ENCODE measurements at regions not wholly inside any gene's neighbourhood (a gene's known extent, or its start where the extent isn't known, plus 50 kb on each side); places are given as distances from the start of the nearest gene placed in this dataset.

- no peak for TF ChIP-seq TAF1 (IDR thresholded peaks at IDR 0.05; ENCODE audit: borderline replicate concordance, insufficient read depth, low read length)
- TF ChIP-seq, protein P1, sequence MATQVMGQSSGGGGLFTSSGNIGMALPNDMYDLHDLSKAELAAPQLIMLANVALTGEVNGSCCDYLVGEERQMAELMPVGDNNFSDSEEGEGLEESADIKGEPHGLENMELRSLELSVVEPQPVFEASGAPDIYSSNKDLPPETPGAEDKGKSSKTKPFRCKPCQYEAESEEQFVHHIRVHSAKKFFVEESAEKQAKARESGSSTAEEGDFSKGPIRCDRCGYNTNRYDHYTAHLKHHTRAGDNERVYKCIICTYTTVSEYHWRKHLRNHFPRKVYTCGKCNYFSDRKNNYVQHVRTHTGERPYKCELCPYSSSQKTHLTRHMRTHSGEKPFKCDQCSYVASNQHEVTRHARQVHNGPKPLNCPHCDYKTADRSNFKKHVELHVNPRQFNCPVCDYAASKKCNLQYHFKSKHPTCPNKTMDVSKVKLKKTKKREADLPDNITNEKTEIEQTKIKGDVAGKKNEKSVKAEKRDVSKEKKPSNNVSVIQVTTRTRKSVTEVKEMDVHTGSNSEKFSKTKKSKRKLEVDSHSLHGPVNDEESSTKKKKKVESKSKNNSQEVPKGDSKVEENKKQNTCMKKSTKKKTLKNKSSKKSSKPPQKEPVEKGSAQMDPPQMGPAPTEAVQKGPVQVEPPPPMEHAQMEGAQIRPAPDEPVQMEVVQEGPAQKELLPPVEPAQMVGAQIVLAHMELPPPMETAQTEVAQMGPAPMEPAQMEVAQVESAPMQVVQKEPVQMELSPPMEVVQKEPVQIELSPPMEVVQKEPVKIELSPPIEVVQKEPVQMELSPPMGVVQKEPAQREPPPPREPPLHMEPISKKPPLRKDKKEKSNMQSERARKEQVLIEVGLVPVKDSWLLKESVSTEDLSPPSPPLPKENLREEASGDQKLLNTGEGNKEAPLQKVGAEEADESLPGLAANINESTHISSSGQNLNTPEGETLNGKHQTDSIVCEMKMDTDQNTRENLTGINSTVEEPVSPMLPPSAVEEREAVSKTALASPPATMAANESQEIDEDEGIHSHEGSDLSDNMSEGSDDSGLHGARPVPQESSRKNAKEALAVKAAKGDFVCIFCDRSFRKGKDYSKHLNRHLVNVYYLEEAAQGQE (IDR thresholded peaks at IDR 0.05; ENCODE audit: insufficient read depth in 1 of 2, low read depth in 2 of 2, low read length in 2 of 2) = no peak
- TF ChIP-seq SIN3A (IDR thresholded peaks at IDR 0.05; ENCODE audit: borderline replicate concordance, insufficient read depth, low read length) = no peak
- TF ChIP-seq POLR2AphosphoS5 (IDR thresholded peaks at IDR 0.05; ENCODE audit: low read depth, low read length) = no peak
- TF ChIP-seq FOXP2 (optimal IDR thresholded peaks at IDR 0.05; ENCODE audit: borderline replicate concordance, extremely low read depth, extremely low read length, insufficient read depth) = no peak
Measured at GRCh38 chr15:89393056-89393455, 58.4 kb upstream of the POLG start.

DNA sequence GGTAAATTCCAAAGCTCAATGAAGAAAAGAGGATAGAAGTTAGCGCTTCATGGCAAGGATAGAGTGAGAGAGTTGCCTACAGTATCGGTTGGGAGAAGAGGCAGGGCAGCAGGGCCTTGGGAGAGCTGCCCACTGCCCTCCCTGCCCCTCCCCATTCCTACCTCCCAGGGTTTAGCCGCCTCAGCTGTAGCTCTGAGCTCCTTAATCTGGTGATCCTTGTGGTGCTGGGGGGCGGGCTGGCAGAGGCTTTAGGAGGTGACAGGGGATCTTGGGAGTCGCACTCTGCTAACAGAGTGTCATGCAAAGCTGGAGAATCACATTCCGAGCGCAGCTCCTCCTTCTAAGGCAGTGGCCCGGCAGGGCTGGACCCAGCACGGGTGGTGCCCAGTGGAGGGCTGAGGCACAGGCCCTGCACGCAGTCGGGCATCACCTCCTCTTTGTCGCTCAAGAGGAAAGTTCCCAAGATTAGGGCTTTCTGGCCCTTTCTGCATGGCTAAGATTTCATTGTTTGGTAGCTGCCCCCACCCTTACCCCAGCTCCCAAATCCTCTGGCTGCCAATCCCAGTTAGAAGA lies 57.1 kb upstream of the POLG start:
- TF ChIP-seq FOXP2 (optimal IDR thresholded peaks at IDR 0.05; ENCODE audit: borderline replicate concordance, extremely low read depth, extremely low read length, insufficient read depth) = no peak

GRCh38 chr15:89389841-89390603 lies 55.4 kb upstream of the POLG start:
- TF ChIP-seq POLR2AphosphoS5 (IDR thresholded peaks at IDR 0.05; ENCODE audit: low read depth, low read length) (no peak), SIN3A (IDR thresholded peaks at IDR 0.05; ENCODE audit: borderline replicate concordance, insufficient read depth, low read length) (no peak), FOXP2 (optimal IDR thresholded peaks at IDR 0.05; ENCODE audit: borderline replicate concordance, extremely low read depth, extremely low read length, insufficient read depth) (no peak), TAF1 (IDR thresholded peaks at IDR 0.05; ENCODE audit: borderline replicate concordance, insufficient read depth, low read length) (no peak)
- TF ChIP-seq, protein P1 (IDR thresholded peaks at IDR 0.05; ENCODE audit: insufficient read depth in 1 of 2, low read depth in 2 of 2, low read length in 2 of 2) = no peak

- TF ChIP-seq TAF1 (IDR thresholded peaks at IDR 0.05; ENCODE audit: borderline replicate concordance, insufficient read depth, low read length) (no peak), POLR2AphosphoS5 (IDR thresholded peaks at IDR 0.05; ENCODE audit: low read depth, low read length) (no peak), SIN3A (IDR thresholded peaks at IDR 0.05; ENCODE audit: borderline replicate concordance, insufficient read depth, low read length) (no peak), FOXP2 (optimal IDR thresholded peaks at IDR 0.05; ENCODE audit: borderline replicate concordance, extremely low read depth, extremely low read length, insufficient read depth) (no peak)
- TF ChIP-seq, protein P1 (IDR thresholded peaks at IDR 0.05; ENCODE audit: insufficient read depth in 1 of 2, low read depth in 2 of 2, low read length in 2 of 2) = no peak
Measured at GRCh38 chr15:89387140-89387903, 52.7 kb upstream of the POLG start.

GRCh38 chr15:89385596-89386331 lies 51.1 kb upstream of the POLG start:
- TF ChIP-seq POLR2AphosphoS5 (IDR thresholded peaks at IDR 0.05; ENCODE audit: low read depth, low read length) (no peak), SIN3A (IDR thresholded peaks at IDR 0.05; ENCODE audit: borderline replicate concordance, insufficient read depth, low read length) (no peak), TAF1 (IDR thresholded peaks at IDR 0.05; ENCODE audit: borderline replicate concordance, insufficient read depth, low read length) (no peak), FOXP2 (optimal IDR thresholded peaks at IDR 0.05; ENCODE audit: borderline replicate concordance, extremely low read depth, extremely low read length, insufficient read depth) (no peak)
- TF ChIP-seq, protein P1 (IDR thresholded peaks at IDR 0.05; ENCODE audit: insufficient read depth in 1 of 2, low read depth in 2 of 2, low read length in 2 of 2) = no peak

Data from PFSK-1 (cell line).